ENCODE measurements at regions not wholly inside any gene's neighbourhood (a gene's known extent, or its start where the extent isn't known, plus 50 kb on each side); places are given as distances from the start of the nearest gene placed in this dataset.

- Histone ChIP-seq H3K27me3 (ENCODE audit: control insufficient read depth in 4 of 4, insufficient read depth in 4 of 4, low read length in 3 of 4) (no peaks in the 10 kb centered on the region), H3K9me3 (ENCODE audit: control insufficient read depth in 4 of 4, low read length in 3 of 4) (no peaks in the 10 kb centered on the region), H3K9ac (ENCODE audit: low read depth in 1 of 2, low read length in 2 of 2) (no peak overlapping the region), H3K27ac (ENCODE audit: low read depth in 1 of 2, low read length in 2 of 2) (peak overlapping the region in 1 of 2 donors; percentile 36), H3K36me3 (ENCODE audit: control insufficient read depth in 4 of 4, insufficient read depth in 3 of 4, low read depth in 1 of 4, low read length in 3 of 4) (no peaks in the 10 kb centered on the region), H3K4me1 (ENCODE audit: control insufficient read depth in 4 of 4, insufficient read depth in 4 of 4, low read length in 3 of 4) (no peaks in the 10 kb centered on the region), H3K4me3 (ENCODE audit: low read depth in 1 of 3, low read length in 3 of 3) (no peak overlapping the region)
- TF ChIP-seq MAX (IDR thresholded peaks at IDR 0.05) (no peak), EGR1 (IDR thresholded peaks at IDR 0.05; ENCODE audit: low read depth in 2 of 2) (no peak), SP1 (IDR thresholded peaks at IDR 0.05) (no peak), CTCF (IDR thresholded peaks at IDR 0.05; ENCODE audit: low read depth, low read length, missing input control) (no peak), HNF4A (conservative IDR thresholded peaks at IDR 0.05) (no peak)
- WGBS = 95% methylated on average over 2 of the region's 2 CpGs
- DNase-seq (ENCODE audit: low spot score) = no peak
Measured at GRCh38 chr12:115467531-115467930, 783.6 kb upstream of the TBX3 start.

- H3K27me3 ChIP-seq (ENCODE audit: control insufficient read depth in 4 of 4, insufficient read depth in 4 of 4, low read length in 3 of 4) = no peaks in the 10 kb centered on the region
- 86% methylated on average over 4 of the region's 4 CpGs for WGBS
- no peak overlapping the region for H3K27ac ChIP-seq (ENCODE audit: low read depth in 1 of 2, low read length in 2 of 2)
- no peak overlapping the region for H3K9ac ChIP-seq (ENCODE audit: low read depth in 1 of 2, low read length in 2 of 2)
- no peak for DNase-seq (ENCODE audit: low spot score)
- no peaks in the 10 kb centered on the region for H3K9me3 ChIP-seq (ENCODE audit: control insufficient read depth in 4 of 4, low read length in 3 of 4)
- no peaks in the 10 kb centered on the region for H3K4me1 ChIP-seq (ENCODE audit: control insufficient read depth in 4 of 4, insufficient read depth in 4 of 4, low read length in 3 of 4)
- H3K36me3 ChIP-seq (ENCODE audit: control insufficient read depth in 4 of 4, insufficient read depth in 3 of 4, low read depth in 1 of 4, low read length in 3 of 4) = no peaks in the 10 kb centered on the region
- no peak overlapping the region for H3K4me3 ChIP-seq (ENCODE audit: low read depth in 1 of 3, low read length in 3 of 3)
- TF ChIP-seq NR2F2 (IDR thresholded peaks at IDR 0.05) (no peak), ATF3 (IDR thresholded peaks at IDR 0.05) (no peak), FOXA1 (IDR thresholded peaks at IDR 0.05) (no peak), SP1 (IDR thresholded peaks at IDR 0.05) (no peak), REST (IDR thresholded peaks at IDR 0.05) (no peak), RAD21 (IDR thresholded peaks at IDR 0.05) (no peak), ZBTB33 (IDR thresholded peaks at IDR 0.05) (no peak), RXRA (IDR thresholded peaks at IDR 0.05) (no peak)
Measured at GRCh38 chr12:115466076-115466475, 782.1 kb upstream of the TBX3 start.

All from liver (tissue), 8 donors.